ENCODE measurements at regions not wholly inside any gene's neighbourhood (a gene's known extent, or its start where the extent isn't known, plus 50 kb on each side); places are given as distances from the start of the nearest gene placed in this dataset.

DNA sequence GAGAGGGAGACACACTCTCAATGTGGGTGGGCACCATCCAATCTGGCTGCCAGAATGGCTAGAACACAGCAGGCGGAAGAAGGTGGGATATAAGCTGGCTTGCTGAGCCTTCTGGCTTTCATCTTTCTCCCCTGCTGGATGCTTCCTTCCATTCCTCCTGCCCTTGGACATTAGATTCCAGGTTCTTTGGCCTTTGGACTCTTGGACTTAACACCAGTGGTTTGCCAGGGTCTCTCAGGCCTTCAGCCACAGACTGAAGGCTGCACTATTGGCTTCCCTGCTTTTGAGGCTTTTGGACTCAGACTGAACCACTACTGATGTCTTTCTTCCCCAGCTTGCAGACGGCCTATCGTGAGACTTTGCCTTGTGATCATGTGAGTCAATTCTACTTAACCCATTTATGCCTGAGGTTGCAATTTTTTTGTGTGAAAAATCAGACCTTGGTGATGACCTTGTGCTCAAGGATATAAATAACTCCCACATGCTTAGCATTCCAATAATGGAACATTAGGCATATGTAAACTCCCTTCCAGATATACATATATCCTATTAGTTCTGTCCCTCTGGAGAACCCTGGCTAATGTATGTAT, 56.7 kb upstream of the CD55 start:
- Histone ChIP-seq H3K4me3 (ENCODE audit: low read depth, low read length) (no peak overlapping the region), H3K27me3 (ENCODE audit: control insufficient read depth, insufficient read depth, low read length) (no peaks in the 10 kb centered on the region), H3K36me3 (ENCODE audit: control insufficient read depth, insufficient read depth, low read length) (no peaks in the 10 kb centered on the region)
- DNase-seq (ENCODE audit: low read depth): no peak
- TF ChIP-seq, protein P1, sequence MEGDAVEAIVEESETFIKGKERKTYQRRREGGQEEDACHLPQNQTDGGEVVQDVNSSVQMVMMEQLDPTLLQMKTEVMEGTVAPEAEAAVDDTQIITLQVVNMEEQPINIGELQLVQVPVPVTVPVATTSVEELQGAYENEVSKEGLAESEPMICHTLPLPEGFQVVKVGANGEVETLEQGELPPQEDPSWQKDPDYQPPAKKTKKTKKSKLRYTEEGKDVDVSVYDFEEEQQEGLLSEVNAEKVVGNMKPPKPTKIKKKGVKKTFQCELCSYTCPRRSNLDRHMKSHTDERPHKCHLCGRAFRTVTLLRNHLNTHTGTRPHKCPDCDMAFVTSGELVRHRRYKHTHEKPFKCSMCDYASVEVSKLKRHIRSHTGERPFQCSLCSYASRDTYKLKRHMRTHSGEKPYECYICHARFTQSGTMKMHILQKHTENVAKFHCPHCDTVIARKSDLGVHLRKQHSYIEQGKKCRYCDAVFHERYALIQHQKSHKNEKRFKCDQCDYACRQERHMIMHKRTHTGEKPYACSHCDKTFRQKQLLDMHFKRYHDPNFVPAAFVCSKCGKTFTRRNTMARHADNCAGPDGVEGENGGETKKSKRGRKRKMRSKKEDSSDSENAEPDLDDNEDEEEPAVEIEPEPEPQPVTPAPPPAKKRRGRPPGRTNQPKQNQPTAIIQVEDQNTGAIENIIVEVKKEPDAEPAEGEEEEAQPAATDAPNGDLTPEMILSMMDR (IDR thresholded peaks at IDR 0.05; ENCODE audit: insufficient read depth, low read length, poor library complexity, severe bottlenecking): no peak

DNA sequence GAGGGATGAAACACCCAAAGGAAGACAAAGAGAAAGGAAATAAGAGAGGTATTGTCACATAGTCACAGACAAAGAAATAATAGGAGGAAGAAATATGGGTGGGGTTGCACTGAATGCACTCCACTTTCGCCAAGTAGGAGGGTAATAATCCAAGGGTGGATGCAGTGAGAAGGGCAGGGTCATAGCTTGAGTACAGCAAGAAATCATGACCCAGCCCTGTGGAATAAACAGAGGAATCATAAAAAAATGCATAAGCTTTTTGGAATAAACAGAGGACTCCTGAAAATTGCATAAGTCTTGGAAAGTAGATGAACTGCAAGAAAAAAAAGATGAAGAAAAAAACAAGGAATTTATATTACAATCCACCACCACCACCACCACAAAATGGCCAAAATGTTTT, 53.1 kb upstream of the CD55 start:
- H3K4me3 ChIP-seq (ENCODE audit: low read depth, low read length): no peak overlapping the region
- TF ChIP-seq, protein P1 (IDR thresholded peaks at IDR 0.05; ENCODE audit: insufficient read depth, low read length, poor library complexity, severe bottlenecking): no peak
- DNase-seq (ENCODE audit: low read depth): no peak
- no peaks in the 10 kb centered on the region for H3K27me3 ChIP-seq (ENCODE audit: control insufficient read depth, insufficient read depth, low read length)
- H3K36me3 ChIP-seq (ENCODE audit: control insufficient read depth, insufficient read depth, low read length): no peaks in the 10 kb centered on the region

DNA sequence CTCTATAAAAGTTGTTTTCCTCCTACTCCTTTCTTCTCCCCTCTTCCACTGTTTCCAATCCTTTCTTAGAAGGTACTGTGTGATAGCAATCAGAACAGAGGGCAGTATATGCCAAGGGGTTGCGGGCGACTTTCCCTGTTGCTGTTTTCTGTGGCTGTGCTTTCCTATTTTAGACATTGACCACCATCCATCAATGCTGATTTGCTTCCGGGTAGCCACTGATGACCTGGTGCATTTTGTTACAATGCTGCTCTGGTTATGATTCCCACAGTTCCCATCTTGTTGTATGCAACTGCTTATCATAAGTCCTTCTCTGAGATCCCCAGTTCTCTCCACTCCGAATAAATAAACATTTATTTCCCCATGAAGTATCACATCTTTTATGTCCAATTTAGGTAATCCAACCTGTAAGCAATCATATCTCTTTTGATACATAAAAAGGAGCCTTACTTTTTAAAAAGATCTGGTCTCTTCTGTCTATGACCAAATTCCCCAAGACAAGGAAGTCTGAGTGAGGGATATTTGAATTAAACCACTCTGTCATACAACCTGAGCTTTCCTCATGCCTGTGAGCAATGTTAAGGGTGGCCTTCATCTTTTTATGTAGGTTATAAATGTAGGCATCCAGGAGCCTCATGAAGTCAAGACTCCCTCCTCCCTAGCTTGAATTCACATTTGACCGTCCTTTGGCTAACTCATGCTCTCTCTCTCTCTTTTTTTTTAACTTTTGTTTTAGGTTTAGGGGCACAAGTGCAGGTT, 52.5 kb upstream of the CD55 start:
- no peak for DNase-seq (ENCODE audit: low read depth)
- H3K36me3 ChIP-seq (ENCODE audit: control insufficient read depth, insufficient read depth, low read length): no peaks in the 10 kb centered on the region
- H3K4me3 ChIP-seq (ENCODE audit: low read depth, low read length): no peak overlapping the region
- TF ChIP-seq, protein P1 (IDR thresholded peaks at IDR 0.05; ENCODE audit: insufficient read depth, low read length, poor library complexity, severe bottlenecking): no peak
- H3K27me3 ChIP-seq (ENCODE audit: control insufficient read depth, insufficient read depth, low read length): no peaks in the 10 kb centered on the region

Measured in kidney epithelial cell (primary cell).